H1 (cell line): ENCODE measurements at regions not wholly inside any gene's neighbourhood (a gene's known extent, or its start where the extent isn't known, plus 50 kb on each side); places are given as distances from the start of the nearest gene placed in this dataset.

ENCODE experiments used
- BCL11A ChIP-seq, 2 experiments: IDR thresholded peaks; one replicate each; pipeline ENCODE4 v1.6.1; 2011; ENCODE audit warnings: low read depth in 2 of 2, low read length in 2 of 2, mild to moderate bottlenecking in 2 of 2
- CHD2 ChIP-seq: IDR thresholded peaks from 2 replicates; pipeline ENCODE4 v1.6.1; 2012; ENCODE audit warnings: low read length, improper control_type of control experiment
- EGR1 ChIP-seq: IDR thresholded peaks from 2 replicates; pipeline ENCODE4 v1.6.1; 2011; ENCODE audit warnings: low read depth, low read length, borderline replicate concordance
- KDM1A ChIP-seq: fragments of 200-600, 300-600 bp; sonication (generic); IDR thresholded peaks from 2 replicates; pipeline ENCODE4 v1.7.1; 2016; ENCODE audit warnings: mild to moderate bottlenecking, low read length, borderline replicate concordance
- KDM4A ChIP-seq: IDR thresholded peaks from one replicate; pipeline ENCODE4 v1.7.1; 2012; ENCODE audit warnings: low read depth, mild to moderate bottlenecking, moderate library complexity, low read length, inconsistent platforms; ENCODE audit not compliant: severe bottlenecking
- KDM5A ChIP-seq: fragments of 200-600 bp; IDR thresholded peaks from 2 replicates; pipeline ENCODE4 v1.7.1; 2012; ENCODE audit warnings: mild to moderate bottlenecking, low read length, inconsistent platforms, mixed read lengths
- SIRT6 ChIP-seq: IDR thresholded peaks from one replicate; pipeline ENCODE4 v1.7.1; 2012; ENCODE audit warnings: low read length, inconsistent platforms
- SP4 ChIP-seq: IDR thresholded peaks from 2 replicates; pipeline ENCODE4 v1.6.1; 2012; ENCODE audit warnings: low read length, inconsistent platforms
- SRF ChIP-seq: IDR thresholded peaks from 2 replicates; pipeline ENCODE4 v1.6.1; 2011; ENCODE audit warnings: mild to moderate bottlenecking, low read depth, low read length, moderate library complexity
- TAF7 ChIP-seq: optimal IDR thresholded peaks from 2 replicates; pipeline ENCODE3; 2011; ENCODE audit warnings: low read depth, mild to moderate bottlenecking, inconsistent platforms, low read length, moderate library complexity, borderline replicate concordance
- TF ChIP-seq, protein P1 (sequence below): fragments of 300-600 bp; sonication (generic); IDR thresholded peaks from 2 replicates; pipeline ENCODE4 v1.7.1; 2012; ENCODE audit warnings: low read length, moderate library complexity, mild to moderate bottlenecking, inconsistent platforms; ENCODE audit not compliant: insufficient replicate concordance

DNA sequence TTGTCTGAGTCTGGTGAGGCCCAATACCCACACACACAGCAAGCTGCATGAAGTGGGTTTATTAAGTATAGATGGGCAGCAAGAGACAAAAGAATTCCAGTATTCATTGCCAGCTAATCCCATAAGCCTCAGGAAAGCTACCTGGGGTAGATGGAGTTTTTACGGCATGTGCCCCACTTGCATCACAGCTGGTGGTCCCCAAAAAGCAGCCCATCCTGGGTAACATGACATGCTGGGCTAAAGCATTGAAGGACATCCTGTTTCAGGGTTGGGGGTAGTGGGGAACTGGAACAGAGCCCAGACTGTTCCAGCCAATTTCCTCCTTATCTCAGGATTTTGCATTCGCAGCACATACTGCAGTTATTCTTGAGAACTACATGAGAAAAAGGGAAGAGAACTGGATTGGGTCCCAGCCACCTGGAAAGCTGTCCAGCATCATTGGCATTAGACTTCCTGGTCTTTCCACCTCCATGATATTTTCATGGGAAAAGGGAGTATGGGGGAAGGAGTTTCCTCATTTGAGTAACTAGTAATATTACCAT, 240.1 kb upstream of the MMADHC start (continued):
- TF ChIP-seq, protein P1, sequence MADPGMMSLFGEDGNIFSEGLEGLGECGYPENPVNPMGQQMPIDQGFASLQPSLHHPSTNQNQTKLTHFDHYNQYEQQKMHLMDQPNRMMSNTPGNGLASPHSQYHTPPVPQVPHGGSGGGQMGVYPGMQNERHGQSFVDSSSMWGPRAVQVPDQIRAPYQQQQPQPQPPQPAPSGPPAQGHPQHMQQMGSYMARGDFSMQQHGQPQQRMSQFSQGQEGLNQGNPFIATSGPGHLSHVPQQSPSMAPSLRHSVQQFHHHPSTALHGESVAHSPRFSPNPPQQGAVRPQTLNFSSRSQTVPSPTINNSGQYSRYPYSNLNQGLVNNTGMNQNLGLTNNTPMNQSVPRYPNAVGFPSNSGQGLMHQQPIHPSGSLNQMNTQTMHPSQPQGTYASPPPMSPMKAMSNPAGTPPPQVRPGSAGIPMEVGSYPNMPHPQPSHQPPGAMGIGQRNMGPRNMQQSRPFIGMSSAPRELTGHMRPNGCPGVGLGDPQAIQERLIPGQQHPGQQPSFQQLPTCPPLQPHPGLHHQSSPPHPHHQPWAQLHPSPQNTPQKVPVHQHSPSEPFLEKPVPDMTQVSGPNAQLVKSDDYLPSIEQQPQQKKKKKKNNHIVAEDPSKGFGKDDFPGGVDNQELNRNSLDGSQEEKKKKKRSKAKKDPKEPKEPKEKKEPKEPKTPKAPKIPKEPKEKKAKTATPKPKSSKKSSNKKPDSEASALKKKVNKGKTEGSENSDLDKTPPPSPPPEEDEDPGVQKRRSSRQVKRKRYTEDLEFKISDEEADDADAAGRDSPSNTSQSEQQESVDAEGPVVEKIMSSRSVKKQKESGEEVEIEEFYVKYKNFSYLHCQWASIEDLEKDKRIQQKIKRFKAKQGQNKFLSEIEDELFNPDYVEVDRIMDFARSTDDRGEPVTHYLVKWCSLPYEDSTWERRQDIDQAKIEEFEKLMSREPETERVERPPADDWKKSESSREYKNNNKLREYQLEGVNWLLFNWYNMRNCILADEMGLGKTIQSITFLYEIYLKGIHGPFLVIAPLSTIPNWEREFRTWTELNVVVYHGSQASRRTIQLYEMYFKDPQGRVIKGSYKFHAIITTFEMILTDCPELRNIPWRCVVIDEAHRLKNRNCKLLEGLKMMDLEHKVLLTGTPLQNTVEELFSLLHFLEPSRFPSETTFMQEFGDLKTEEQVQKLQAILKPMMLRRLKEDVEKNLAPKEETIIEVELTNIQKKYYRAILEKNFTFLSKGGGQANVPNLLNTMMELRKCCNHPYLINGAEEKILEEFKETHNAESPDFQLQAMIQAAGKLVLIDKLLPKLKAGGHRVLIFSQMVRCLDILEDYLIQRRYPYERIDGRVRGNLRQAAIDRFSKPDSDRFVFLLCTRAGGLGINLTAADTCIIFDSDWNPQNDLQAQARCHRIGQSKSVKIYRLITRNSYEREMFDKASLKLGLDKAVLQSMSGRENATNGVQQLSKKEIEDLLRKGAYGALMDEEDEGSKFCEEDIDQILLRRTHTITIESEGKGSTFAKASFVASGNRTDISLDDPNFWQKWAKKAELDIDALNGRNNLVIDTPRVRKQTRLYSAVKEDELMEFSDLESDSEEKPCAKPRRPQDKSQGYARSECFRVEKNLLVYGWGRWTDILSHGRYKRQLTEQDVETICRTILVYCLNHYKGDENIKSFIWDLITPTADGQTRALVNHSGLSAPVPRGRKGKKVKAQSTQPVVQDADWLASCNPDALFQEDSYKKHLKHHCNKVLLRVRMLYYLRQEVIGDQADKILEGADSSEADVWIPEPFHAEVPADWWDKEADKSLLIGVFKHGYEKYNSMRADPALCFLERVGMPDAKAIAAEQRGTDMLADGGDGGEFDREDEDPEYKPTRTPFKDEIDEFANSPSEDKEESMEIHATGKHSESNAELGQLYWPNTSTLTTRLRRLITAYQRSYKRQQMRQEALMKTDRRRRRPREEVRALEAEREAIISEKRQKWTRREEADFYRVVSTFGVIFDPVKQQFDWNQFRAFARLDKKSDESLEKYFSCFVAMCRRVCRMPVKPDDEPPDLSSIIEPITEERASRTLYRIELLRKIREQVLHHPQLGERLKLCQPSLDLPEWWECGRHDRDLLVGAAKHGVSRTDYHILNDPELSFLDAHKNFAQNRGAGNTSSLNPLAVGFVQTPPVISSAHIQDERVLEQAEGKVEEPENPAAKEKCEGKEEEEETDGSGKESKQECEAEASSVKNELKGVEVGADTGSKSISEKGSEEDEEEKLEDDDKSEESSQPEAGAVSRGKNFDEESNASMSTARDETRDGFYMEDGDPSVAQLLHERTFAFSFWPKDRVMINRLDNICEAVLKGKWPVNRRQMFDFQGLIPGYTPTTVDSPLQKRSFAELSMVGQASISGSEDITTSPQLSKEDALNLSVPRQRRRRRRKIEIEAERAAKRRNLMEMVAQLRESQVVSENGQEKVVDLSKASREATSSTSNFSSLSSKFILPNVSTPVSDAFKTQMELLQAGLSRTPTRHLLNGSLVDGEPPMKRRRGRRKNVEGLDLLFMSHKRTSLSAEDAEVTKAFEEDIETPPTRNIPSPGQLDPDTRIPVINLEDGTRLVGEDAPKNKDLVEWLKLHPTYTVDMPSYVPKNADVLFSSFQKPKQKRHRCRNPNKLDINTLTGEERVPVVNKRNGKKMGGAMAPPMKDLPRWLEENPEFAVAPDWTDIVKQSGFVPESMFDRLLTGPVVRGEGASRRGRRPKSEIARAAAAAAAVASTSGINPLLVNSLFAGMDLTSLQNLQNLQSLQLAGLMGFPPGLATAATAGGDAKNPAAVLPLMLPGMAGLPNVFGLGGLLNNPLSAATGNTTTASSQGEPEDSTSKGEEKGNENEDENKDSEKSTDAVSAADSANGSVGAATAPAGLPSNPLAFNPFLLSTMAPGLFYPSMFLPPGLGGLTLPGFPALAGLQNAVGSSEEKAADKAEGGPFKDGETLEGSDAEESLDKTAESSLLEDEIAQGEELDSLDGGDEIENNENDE = no peak
- TF ChIP-seq EGR1 (no peak), SP4 (no peak), CHD2 (no peak), SIRT6 (no peak), BCL11A (IDR thresholded peaks at IDR 0.05; ENCODE audit: low read depth in 2 of 2, low read length in 2 of 2) (no peak), SRF (no peak), KDM4A (no peak), KDM5A (no peak), TAF7 (no peak), KDM1A (no peak)
